ENCODE measurements at regions not wholly inside any gene's neighbourhood (a gene's known extent, or its start where the extent isn't known, plus 50 kb on each side); places are given as distances from the start of the nearest gene placed in this dataset.

DNA sequence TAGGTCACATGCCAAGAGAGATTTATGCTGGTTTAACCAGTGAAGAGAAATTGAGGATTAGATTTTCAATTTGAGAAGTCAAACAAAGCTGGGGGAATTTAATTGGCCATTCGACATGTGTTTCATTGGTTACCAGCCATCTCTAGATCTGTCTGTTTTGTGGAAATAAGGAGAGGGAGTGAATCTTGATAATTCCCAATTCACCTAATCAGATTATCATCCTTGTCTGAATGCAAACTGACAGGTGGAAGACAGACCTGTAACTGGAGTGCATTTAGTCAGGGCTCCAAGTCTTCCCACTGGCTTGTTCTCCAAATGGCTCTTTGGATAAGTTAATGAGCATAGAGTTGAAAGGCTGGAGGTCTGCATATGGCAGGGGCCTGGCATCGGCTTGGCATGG, 1049.3 kb downstream of the NTRK3 start:
- no peaks in the 10 kb centered on the region for H3K4me1 ChIP-seq
- H3K4me3 ChIP-seq, result no peak overlapping the region
- no peaks in the 10 kb centered on the region for H3K9me3 ChIP-seq
- no peaks in the 10 kb centered on the region for H3K36me3 ChIP-seq
- no peaks in the 10 kb centered on the region for H3K27me3 ChIP-seq
- no peak for DNase-seq (ENCODE audit: low spot score in 2 of 2)
- TF ChIP-seq POLR2AphosphoS5 (IDR thresholded peaks at IDR 0.05) (no peak), POLR2A (IDR thresholded peaks at IDR 0.05) (no peak)
- TF ChIP-seq, protein P1, sequence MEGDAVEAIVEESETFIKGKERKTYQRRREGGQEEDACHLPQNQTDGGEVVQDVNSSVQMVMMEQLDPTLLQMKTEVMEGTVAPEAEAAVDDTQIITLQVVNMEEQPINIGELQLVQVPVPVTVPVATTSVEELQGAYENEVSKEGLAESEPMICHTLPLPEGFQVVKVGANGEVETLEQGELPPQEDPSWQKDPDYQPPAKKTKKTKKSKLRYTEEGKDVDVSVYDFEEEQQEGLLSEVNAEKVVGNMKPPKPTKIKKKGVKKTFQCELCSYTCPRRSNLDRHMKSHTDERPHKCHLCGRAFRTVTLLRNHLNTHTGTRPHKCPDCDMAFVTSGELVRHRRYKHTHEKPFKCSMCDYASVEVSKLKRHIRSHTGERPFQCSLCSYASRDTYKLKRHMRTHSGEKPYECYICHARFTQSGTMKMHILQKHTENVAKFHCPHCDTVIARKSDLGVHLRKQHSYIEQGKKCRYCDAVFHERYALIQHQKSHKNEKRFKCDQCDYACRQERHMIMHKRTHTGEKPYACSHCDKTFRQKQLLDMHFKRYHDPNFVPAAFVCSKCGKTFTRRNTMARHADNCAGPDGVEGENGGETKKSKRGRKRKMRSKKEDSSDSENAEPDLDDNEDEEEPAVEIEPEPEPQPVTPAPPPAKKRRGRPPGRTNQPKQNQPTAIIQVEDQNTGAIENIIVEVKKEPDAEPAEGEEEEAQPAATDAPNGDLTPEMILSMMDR (IDR thresholded peaks at IDR 0.05), result no peak
- no peak overlapping the region for H3K27ac ChIP-seq
- intact Hi-C loops (cut with DNase I; ENCODE audit: low total_unique reads), result no loop called here

DNA sequence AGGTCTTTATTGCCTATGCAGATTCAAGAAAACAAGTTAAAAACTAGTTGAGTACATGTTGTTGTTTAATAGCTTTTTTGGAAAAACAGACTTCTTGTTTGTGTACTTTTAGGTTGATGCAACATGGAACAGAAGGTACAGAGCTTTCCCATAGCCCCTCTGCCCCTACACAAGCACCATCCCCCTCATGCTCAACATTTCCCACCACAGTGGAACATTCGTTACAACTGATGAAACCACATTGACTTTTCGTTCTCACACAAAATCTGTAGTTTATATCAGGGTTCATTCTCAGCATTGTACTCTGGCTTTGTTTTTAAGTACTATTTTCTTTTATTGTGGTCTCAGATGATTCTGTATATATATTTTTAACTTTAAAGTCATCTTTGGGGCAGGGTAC, 1054.6 kb downstream of the NTRK3 start:
- Histone ChIP-seq H3K27me3 (no peaks in the 10 kb centered on the region), H3K9me3 (no peaks in the 10 kb centered on the region), H3K27ac (no peak overlapping the region), H3K4me3 (no peak overlapping the region), H3K36me3 (no peaks in the 10 kb centered on the region), H3K4me1 (no peaks in the 10 kb centered on the region)
- intact Hi-C loops (cut with DNase I; ENCODE audit: low total_unique reads), result no loop called here
- TF ChIP-seq POLR2AphosphoS5 (IDR thresholded peaks at IDR 0.05), result no peak
- TF ChIP-seq, protein P1 (IDR thresholded peaks at IDR 0.05), result no peak
- TF ChIP-seq POLR2A (IDR thresholded peaks at IDR 0.05), result no peak
- no peak for DNase-seq (ENCODE audit: low spot score in 2 of 2)

GRCh38 chr15:87200149-87200548, 1056.4 kb downstream of the NTRK3 start:
- DNase-seq (ENCODE audit: low spot score in 2 of 2), result no peak
- no peaks in the 10 kb centered on the region for H3K9me3 ChIP-seq
- H3K4me3 ChIP-seq, result no peak overlapping the region
- TF ChIP-seq POLR2A (IDR thresholded peaks at IDR 0.05), result no peak
- TF ChIP-seq, protein P1 (IDR thresholded peaks at IDR 0.05), result no peak
- TF ChIP-seq POLR2AphosphoS5 (IDR thresholded peaks at IDR 0.05), result no peak
- no peaks in the 10 kb centered on the region for H3K4me1 ChIP-seq
- intact Hi-C loops (cut with DNase I; ENCODE audit: low total_unique reads), result no loop called here
- H3K36me3 ChIP-seq, result no peaks in the 10 kb centered on the region
- H3K27ac ChIP-seq, result no peak overlapping the region
- H3K27me3 ChIP-seq, result no peaks in the 10 kb centered on the region

- Histone ChIP-seq H3K27ac (no peak overlapping the region), H3K36me3 (no peaks in the 10 kb centered on the region), H3K4me3 (no peak overlapping the region), H3K4me1 (no peaks in the 10 kb centered on the region), H3K9me3 (no peaks in the 10 kb centered on the region), H3K27me3 (no peaks in the 10 kb centered on the region)
- TF ChIP-seq POLR2A (IDR thresholded peaks at IDR 0.05) (no peak), POLR2AphosphoS5 (IDR thresholded peaks at IDR 0.05) (no peak)
- TF ChIP-seq, protein P1 (IDR thresholded peaks at IDR 0.05), result no peak
- intact Hi-C loops (cut with DNase I; ENCODE audit: low total_unique reads), result no loop called here
- no peak for DNase-seq (ENCODE audit: low spot score in 2 of 2)
Measured at GRCh38 chr15:87197981-87198380, 1058.6 kb downstream of the NTRK3 start.

DNA sequence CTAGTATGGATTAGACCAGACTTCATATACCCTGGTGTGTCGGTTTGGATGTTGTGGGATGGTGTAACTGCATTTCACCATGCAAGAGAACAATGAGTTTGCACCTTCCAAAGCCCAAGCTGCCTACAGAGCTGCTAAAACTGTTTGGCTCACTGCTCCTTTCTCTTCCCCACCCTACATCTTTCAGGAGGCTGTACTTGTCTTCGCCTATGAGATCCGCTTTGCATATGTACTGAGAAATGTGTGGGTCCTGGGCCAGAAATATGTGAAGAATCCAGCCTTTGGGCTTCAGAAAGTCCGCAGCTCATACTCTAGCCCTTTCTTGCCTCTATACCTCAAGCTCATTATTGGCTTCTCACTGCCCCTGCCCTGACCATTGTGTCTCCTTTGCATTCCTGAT, 1060.0 kb downstream of the NTRK3 start:
- no peak for DNase-seq (ENCODE audit: low spot score in 2 of 2)
- H3K36me3 ChIP-seq, result no peaks in the 10 kb centered on the region
- H3K9me3 ChIP-seq, result no peaks in the 10 kb centered on the region
- H3K4me3 ChIP-seq, result no peak overlapping the region
- TF ChIP-seq POLR2A (IDR thresholded peaks at IDR 0.05), result no peak
- TF ChIP-seq, protein P1 (IDR thresholded peaks at IDR 0.05), result no peak
- TF ChIP-seq POLR2AphosphoS5 (IDR thresholded peaks at IDR 0.05), result no peak
- no peak overlapping the region for H3K27ac ChIP-seq
- no peaks in the 10 kb centered on the region for H3K4me1 ChIP-seq
- intact Hi-C loops (cut with DNase I; ENCODE audit: low total_unique reads), result no loop called here
- no peaks in the 10 kb centered on the region for H3K27me3 ChIP-seq

Data from breast epithelium (tissue), 4 donors.